ENCODE measurements at regions not wholly inside any gene's neighbourhood (a gene's known extent, or its start where the extent isn't known, plus 50 kb on each side); places are given as distances from the start of the nearest gene placed in this dataset.

DNA sequence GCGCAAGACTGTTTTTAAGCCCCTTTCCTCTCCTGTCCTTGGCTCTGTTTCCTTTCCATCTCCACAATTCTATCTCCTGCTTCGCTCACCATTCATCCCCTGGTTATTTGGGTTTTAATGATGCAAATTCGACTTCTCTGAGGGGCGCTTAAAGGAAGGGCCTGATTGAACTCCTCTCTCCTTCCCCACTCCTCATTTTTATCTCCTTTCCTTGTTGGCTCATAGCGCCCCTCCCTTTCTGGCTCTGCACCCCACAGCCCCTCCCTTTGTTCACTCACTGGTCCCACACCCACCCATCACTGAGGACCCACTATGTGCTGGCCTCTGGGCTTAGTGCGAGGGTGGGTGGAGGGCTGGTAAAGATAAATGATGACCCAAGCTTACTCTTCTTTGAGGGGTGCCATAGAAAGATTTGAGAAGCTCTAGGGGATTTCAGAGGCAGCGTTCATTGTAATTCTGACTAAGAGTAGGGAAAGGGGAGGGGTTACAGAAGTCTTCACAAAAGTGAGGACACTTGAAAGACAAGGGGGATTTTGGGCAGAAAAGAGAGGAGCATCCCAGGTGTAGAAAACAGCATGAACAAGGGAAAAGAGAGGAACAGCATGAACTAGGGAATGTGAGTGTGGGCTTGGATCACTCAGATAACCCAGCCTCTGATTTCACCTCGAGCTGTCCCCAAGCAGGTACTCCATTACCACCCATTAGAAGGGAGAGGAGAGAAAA lies 507.8 kb downstream of the CD83 start:
- DNase-seq: no peak

DNA sequence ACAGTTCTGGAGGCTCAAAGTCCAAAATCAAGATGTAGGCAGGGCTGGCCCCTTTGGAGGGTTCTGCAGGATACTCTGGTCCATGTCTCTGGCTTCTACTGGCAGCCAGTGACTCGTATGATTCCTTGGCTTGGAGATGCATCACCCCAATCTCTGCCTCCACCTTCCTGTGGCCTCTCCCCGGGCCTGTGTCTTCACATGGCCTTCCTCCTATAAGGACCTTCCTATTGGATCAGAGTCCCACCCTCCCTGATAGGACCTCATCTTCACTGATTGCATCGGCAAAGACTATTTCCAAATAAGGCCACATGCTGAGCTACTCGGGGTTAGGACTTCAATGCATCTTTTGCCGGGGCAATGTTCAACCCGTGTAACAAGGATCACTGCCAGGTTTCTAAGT lies 509.0 kb downstream of the CD83 start:
- no peak for DNase-seq

DNA sequence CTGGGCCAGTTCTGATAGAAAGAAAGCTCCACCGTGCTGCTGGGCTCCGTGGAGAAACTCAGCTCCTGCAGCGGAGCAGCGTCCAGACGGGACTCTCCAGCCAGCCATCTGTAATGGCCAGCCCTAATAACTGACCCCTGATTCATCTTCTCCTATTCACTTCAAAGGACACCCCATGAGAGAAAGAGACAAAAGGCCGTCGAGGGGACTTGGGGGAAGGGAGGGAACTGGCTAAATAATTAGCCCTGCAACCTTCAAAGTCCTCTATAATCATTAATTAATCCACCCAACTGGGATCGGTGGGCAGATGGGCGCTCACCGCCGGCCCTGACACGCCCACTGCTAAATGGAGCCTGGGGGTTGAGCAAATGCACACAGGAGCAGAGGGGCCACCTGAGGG lies 512.4 kb downstream of the CD83 start:
- DNase-seq: no peak

DNA sequence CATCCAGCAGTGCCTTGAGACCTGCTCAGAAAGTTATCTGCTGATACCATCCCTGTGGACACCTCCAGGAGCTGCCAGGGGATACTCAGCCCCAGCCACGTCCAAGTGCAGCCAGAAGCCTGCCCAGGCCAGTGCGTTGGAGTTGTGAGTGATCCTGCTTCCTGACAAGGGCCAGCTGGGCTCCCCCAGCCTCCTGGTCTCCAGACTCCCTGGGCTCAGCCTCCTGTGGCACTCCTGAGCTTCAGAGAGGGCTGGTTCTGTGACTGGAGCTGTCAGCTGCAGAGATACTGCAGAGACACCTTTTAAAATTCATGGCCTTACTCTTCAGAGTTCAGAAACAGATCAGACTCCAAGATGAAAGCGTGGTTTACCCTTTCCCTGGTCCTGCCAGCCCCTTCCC lies 515.9 kb downstream of the CD83 start:
- DNase-seq: no peak

DNA sequence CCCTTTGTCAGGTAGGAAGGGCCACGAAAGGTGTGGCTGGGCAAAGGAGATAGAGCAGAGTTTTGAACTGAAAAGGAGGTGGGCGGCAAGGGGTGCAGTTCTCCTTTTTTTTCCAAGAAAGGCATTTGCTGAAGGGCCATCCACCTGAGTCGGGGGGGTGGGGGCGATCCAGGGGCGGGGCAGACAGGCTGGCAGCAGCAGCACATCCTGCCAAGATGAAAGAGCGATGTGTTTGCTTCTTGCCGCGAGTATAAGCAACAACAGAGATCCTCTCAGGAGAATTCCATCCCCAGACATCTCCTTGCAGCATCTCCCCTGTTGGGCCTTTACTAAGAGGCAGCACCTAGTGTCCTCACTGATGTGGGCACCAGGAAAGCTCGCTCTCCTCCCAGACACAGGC lies 516.5 kb downstream of the CD83 start:
- no peak for DNase-seq

DNA sequence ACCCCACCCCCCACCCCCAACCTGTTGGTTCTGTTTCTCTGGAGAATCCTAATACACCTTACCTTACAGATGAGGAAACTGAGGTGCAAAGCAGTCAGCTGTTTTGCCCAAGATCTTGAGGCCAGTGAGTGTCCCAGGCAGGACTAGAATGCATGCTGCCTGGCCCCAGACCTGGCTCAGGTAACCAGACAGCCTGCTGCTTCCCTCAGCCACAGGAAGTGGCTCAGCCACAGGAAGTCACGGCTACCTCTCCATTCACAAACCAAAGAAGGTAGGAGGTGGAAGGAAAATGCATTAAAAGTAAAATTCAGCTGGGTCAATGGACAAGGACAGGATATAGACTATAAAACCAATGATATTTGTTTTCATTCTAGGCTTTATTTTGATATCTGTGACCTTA lies 517.6 kb downstream of the CD83 start:
- no peak for DNase-seq

DNA sequence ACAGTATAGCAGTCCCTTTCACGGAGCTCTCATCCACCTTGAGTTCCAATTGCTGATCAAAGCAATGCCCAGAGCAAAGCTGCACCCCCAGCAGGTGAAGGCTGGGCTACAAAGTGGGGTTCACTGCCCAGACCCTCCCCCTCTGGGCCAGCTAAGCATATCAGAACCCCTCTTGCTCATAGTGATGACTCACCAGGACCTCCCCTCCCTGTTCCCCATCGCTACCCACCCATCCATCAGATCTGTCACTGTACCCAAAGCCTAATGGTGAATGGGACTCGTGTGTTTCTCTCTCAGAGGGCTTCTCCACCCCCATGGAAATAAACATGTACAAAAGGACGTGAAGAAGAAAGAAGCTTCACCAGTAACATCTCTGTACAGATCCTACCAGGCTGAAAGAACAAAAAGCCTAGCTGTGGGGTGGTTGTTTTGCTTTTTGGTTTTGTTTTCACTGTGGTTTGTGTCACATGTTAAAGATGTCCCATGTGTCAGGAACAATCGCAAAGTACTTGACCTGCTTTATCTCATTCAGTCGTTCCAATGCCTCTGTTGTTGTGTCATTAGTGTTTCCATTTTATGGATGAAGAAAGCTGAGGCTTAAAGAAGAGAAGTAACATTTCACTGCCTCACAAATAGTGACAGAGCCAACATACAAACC lies 518.5 kb downstream of the CD83 start:
- DNase-seq: no peak

DNA sequence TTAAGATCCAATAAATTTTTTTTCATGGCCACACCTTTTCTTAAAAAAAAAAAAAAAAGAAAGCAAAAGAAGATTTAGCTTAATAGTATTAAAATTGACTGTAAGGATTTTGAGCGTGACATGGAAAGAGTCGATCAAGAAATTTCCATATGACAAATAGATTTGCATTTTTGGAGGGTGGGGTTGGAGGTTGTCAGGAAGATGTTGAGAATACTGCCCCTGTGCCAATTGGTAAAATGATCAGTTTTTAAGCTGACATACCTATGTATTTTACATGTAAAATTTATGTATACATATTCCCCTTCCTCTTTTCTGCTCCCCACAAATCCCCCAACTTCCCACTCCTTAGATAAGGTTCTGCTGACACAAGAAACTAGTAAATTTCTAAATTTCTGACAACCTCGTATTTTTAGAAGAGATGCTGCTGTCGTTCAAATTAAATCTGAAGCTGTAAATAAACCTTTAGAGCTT lies 520.9 kb downstream of the CD83 start:
- no peak for DNase-seq

DNA sequence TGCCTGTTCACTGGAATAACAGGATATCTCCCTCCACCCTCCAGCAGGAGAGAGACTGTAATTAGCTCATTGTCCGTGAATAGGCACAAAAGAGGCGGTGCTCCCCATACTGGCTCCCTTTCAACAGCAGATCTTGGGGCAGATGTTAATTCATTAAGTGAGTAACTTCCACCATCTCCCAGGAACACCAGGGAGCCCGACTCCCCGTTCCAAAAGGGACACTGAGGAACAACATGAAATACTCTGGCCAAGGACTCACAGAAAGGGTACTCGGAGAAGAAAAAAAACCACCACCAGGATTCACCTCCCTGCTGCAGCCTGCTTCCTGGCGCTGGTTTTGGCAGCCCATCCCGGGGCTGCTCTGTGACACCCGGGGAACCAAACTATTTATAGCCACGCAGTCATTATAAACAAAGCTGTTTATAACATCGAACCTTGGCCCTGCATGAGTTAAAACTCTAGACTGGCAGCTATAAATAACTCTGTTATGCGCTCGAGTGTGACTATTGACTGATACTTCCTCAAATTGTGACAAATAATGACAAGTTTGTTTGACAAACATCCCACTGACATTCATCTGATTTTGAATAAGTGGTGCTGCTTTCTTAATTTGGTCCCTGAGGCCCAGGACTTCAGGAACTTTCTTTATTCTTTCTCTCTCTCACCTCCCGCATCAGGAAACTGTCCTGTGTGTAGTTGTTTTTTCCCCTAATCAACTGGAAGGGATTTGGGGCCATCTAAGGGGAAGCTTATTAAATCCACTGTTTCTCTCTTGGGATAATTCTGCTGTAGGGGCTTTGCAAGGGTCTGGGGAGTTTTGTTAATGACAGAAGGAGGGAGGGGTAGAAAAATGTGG lies 521.6 kb downstream of the CD83 start:
- DNase-seq: peak; percentile 57

DNA sequence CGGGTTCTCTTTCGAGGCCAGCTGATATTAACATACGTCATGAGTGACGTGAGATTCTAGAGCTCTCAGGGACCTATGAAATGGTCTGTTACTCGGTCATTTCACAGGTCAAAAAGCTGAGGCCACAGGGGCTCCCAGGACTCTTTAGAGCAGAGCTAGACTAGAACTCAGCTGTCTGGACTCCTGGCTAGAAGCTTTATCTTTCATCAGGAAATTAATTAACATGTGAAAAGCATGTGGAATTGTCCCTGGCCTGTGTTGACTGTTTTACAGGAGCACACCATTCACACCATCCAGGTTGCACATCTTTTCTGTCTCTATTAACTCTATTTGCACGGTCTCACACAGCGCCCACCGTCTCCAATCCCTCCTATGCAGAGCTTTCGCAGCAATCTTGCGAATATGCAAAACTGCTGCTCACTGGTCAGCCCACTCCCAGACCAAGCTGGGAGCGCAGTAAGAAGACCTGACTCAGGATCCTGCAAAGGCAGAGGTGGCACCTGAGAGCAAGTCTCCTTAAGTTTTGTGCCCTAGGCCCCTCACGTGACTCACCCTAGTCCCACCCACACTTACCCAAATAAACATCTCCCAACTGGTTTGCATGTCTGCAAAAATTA lies 522.5 kb downstream of the CD83 start:
- DNase-seq: no peak

DNA sequence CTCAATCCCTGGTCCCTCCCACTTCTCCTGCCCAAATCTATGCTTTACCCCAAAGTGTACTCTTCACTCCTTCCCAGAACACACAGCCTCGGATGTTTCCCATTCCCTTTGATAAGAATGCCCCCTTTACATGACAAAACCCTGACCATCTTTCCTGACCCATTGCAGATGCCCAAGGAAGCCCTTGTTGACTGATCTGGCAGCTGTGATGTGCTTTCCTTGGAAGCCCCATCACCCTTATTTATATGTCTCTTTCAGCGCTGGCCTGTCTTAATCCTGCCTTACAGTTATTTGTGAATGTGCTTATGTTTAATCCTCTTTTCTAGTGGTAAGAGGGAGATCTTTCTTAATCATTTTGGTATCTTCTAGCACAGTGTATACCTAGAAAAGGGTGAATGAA lies 523.1 kb downstream of the CD83 start:
- DNase-seq: no peak

DNA sequence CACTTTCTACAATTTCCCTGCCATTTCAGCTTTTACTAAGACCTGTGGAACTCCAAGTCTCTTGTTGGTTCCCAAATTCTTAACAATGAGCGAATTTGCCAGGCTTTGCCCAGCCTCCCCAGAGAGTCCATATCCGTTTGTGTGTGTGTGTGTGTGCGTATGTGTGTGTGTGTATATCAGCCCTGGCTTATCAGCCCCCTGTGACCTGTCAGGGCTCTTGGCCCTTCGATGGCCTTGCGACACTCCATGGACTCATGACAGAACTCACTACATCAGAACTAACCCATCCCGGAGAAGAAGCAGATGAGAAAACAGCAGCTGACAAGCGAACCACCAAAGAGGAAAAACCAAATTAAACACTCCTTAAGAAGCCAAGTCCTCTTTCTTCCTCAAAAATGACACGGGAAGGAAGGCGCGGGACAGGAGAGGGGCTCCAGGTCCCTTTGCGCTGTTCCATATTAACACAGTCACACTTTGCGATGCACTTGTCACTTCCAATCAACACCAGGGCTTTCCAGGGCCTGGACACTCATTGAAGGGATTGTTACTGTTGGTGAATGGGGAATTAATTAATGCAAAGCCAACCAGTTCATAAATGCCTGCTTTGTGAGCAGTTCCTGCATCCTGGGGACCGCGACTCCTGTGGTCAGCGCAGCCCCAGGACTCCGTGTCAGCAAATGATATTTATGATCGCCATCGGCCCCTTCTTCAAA lies 524.0 kb downstream of the CD83 start:
- DNase-seq: no peak

DNA sequence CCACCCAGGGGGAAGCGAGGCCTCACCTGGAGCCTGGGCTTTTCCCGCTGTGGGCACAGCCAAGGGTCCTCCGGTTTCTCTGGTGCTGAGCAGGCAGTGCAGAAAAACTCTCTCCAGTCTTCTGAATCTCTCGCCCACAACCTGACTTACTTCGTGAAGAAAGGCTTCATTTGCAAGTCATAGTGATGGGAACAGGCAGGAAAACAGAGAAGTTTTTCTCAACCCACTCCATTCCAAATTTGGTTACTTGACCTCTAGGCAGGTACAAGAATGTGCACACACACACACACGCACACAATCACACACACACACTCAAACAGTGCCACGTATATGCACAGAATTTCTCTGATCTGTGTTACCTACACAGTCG lies 524.5 kb downstream of the CD83 start:
- no peak for DNase-seq

DNA sequence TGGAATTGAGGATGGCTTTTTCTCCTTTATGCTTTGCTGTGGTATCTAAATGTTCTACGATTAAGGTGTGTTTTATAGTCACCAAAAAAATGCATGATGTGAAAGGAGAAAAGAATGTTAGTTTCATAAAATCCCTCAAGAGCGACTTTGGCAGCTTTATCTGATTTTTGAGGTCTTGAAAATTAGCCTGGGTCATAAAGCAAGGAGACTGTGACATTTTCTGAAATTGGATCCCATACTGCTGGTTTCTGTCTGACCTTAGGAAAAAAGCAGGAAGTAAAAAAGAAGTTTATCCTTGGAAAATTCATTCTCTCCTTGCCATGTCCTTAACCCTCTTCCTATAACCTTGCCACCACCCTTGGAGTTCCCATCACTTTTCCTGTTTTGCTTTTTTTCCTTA lies 525.3 kb downstream of the CD83 start:
- DNase-seq: no peak

DNA sequence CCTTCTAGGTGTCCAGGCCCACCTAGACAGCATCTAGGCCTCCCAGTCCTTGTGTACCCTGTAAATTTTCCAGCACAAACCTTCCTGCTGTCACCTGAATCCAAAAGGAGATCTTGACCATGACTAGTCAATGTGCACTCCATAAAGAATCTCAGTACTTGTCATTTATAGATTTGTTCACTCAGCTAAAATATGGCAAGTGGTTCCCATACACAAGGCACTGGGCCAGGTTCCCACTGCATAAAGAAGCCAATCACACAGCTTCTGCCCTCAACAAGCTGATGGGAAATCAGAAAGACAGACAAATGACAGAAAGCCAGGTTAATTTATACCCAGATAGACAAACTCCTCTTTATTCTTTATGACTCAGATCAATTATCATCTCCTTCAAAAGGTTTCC lies 526.8 kb downstream of the CD83 start:
- no peak for DNase-seq

DNA sequence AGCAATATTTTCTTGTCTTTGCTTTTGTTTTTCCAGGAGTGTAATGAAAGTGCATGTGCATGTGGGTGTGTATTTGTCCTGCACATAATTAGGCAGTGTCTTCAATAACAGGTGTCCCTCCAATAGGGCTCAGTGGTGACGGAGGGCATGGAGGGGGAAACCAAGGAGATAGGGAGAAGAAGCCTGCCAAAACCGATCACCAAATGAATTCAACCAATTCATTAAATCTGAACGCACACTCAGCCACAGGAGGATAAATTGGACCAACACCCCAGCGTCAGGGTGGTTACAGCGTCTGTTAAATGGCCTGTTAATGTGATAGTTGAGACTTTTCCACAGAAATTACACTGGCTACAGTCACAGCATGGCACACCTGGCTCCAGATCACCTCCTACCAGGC lies 527.6 kb downstream of the CD83 start:
- no peak for DNase-seq

DNA sequence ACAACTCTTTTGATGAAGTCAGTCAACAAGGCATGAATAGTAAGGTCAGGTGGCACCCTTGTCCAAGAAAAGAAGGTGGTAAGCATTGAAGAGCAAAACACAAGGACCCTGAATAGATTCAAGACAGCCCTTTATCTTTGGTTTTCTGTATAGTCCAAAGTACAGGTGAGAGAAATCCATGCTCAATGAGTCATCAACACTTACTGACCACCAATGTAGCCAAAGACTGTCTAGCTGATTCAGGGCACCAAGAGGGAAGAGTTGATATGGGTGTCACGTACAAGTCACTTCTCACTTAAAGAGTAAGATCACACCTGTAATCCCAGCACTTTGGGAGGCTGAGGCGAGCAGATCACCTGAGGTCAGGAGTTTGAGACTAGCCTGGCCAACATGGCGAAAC lies 528.3 kb downstream of the CD83 start:
- DNase-seq: no peak

DNA sequence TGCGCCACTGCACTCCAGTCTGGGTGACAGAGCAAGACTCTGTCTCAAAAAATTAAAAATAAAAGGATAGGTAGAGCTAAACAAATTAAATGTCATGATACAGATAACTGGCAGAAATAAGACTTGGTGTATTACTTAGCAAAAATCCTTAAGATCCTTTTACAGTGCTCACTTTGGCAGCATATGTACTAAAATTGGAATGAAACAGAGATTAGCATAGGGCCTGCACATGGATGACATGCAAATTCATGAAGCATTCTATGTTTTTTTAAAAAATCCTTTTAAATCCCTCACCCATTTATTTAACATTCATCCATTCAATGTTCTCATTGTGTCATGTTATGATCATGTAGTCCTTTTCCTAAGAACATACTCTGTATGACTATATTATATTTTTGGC lies 528.8 kb downstream of the CD83 start:
- no peak for DNase-seq

DNA sequence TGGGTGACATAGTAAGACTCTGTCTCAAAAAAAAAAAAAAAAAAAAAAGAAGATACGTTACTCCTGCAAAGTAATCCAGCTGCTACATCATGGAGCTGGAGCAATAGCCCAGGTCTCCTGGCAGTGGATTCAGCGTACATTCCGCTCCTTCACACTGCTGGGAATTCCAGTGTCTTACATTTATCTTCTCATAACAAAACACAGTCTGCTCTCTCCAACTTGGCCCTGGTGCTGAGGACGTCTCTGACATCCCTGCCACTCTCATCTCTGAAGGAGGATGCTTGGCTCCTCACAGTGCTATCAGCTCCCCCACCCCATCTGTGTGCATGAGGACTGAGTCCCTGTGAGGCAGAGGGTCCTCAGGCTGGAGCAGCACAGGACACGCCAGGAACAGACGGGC lies 529.8 kb downstream of the CD83 start:
- DNase-seq: no peak

DNA sequence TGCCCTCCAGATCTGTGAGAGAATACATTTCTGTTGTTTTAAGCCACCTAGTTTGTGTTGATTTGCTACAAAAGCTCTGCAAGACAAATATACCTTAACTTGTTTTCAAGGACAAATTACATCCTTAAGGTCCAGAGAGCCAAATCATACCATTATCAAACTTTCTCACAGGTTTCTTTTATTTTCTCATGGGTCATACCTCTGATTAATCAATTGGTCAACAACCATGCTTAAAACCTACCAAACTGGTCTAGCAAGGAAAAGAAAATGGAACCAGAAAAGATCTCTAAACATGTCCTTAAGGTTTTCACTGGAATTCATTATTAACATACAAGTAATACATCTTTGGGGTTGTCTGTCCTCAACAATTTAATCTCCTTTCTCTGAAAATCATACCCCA lies 535.0 kb downstream of the CD83 start:
- no peak for DNase-seq

DNA sequence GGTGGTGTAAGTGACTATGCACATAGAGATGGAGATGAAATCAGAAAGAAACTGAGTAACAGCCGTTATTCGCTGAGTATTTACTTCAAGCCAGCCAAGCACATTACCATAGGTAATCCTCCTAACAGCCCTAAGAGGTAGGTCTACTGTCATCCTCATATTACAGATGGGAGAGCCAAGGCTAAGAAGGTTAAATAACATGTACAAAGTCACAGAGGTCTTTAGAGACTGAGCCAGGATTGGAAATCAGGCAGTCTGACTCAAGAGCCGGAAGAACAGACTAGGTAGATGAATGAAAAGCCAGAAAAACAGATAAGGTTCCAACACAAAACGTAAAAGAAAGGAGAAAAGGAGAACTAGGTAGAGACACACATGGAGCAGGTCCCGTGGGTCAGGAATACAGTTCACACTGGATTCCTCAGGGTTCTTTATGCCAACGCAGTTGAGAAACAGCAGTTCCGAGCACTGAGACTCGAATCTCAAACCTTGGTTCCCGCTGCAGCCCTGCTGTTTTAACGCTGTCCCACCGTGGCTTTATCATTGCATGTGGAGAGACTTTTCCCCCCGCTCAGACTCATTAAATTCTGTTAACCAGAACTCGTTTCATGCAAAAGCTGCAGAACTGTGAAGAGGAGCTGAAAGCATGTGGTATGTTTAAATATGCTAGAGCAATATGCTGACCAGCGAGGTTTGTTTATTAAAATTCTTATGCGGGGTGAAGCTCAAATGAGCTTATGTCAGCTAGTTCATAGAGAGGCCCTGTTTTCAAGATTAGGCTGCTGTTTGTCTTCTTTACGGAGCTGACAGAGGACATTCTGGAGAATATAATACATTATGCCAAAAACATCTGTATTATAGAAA lies 537.9 kb downstream of the CD83 start:
- no peak for DNase-seq

DNA sequence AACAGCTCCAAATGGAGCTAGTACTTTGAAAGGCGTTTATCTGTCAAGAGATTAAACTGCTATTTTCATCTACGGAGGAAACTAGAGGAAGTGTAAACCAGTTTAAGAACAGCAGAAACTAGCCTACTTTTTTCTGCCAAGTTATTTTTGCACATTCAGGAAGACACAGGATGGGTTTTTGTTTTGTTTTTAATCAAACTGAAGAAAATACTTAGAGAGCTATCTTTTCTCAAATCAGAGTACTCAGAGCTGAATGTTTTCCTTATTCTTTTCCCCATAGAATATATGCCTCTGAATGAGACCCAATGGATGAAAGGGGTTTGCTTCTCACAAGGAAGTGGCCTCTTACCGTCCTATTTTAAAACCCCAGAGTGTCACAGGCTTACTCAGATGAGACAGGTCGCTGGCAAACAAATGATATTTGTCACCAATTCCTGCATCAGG lies 538.5 kb downstream of the CD83 start:
- DNase-seq: no peak

Data from NCI-H2171 (cell line).